AG10803 (cell line): ENCODE measurements at regions not wholly inside any gene's neighbourhood (a gene's known extent, or its start where the extent isn't known, plus 50 kb on each side); places are given as distances from the start of the nearest gene placed in this dataset.
"Not testable (repeated sequence)": the region's sequence is repeated elsewhere in the genome, so short reads cannot be mapped to it uniquely, and the experiment has no call there.

ENCODE experiments used
- DNase-seq: peaks from one replicate; pipeline ENCODE4 v3.0.0; 2010; ENCODE audit warnings: low read depth
- H3K4me3 ChIP-seq: 2 replicates; pipeline ENCODE4 v1.5.1; 2011; ENCODE audit warnings: mild to moderate bottlenecking, low read length, control low read depth
- TF ChIP-seq, protein P1 (sequence below): conservative IDR thresholded peaks from 2 replicates; pipeline ENCODE4 v1.5.1; 2011; ENCODE audit warnings: mild to moderate bottlenecking, low read length, control low read depth, inconsistent platforms

DNA sequence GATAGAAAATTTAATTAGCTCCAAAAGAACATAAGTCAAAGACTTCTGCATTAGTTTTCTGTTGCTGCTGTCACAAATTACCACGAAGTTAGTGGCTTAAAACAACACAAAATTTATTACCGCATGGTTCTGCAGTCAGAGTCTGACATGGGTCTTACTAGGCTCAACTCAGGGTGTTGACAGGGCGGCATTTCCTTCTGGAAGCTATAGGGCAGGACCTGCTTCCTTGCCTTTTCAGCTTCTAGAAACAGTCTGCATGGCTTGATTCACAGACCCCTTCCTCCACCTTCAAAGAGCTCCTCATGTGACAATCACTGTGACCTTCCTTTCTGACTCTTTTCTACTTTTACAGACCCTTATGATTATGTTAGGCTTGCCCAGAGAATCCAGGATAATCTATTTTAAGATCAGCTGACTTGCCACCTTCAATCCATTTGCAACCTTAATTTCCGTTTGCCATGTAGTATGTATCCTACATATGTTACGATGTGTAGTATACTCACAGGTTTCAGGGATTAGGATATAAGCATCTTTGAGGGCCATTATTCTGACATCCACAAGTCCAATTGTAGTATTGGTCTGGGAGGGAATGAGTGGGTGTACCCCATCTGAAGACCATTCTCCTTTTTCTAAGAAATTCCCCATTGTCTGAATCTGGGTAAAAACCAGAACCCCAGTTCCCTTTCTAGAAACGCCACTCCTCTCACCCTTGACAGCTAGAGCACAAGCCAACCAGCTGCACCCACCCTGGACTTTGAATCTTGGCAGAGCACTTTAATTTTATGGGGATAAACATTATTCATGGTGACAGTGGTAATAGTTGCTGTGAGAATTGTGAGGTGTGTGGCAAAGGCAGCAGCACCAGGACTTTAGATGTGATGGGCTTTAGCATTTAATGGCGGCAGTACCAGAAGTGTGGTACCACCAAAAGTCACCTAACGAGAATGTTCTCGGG, 265.5 kb downstream of the KCNJ2 start:
- no peak overlapping the region for H3K4me3 ChIP-seq
- TF ChIP-seq, protein P1, sequence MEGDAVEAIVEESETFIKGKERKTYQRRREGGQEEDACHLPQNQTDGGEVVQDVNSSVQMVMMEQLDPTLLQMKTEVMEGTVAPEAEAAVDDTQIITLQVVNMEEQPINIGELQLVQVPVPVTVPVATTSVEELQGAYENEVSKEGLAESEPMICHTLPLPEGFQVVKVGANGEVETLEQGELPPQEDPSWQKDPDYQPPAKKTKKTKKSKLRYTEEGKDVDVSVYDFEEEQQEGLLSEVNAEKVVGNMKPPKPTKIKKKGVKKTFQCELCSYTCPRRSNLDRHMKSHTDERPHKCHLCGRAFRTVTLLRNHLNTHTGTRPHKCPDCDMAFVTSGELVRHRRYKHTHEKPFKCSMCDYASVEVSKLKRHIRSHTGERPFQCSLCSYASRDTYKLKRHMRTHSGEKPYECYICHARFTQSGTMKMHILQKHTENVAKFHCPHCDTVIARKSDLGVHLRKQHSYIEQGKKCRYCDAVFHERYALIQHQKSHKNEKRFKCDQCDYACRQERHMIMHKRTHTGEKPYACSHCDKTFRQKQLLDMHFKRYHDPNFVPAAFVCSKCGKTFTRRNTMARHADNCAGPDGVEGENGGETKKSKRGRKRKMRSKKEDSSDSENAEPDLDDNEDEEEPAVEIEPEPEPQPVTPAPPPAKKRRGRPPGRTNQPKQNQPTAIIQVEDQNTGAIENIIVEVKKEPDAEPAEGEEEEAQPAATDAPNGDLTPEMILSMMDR: no peak
- DNase-seq: no peak

DNA sequence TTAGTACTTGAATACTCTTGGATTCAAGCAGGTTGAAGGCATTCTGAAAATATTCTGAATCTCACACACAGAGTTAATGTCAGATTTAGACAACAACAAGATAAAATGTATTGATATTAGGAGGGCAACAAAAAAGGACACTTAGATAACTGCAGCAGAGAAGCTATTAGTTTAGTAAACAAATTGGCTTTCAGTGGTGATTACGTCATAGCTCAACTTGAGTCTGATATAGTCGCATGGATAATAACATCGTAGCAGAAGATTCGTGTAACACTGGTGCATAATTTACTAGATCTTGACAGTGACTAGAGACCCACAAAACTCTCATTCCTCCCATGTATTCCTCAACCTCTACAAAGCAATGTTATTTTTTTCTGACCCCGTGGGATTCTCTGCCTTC, 268.3 kb downstream of the KCNJ2 start:
- no peak overlapping the region for H3K4me3 ChIP-seq
- TF ChIP-seq, protein P1: no peak
- DNase-seq: no peak

DNA sequence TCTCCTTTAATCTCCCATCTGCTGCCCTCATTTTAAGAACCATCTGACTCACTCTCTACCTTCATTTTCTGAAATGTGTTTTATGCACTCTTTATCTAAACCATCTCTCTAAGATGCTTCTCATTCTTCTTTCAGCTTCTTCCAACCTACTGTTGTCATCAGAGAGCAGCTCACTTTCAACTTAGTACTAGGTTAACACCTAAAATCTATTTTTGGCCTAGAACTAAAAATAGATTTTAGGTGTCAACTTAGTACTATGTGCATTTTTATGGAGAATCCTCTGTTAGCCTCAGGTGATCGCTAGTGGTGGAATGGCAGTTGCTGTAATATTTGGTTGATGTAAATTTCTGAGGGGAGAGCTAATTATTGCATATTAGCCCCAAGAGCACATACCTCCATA, 277.1 kb downstream of the KCNJ2 start:
- TF ChIP-seq, protein P1: no peak
- H3K4me3 ChIP-seq: no peak overlapping the region
- DNase-seq: no peak

DNA sequence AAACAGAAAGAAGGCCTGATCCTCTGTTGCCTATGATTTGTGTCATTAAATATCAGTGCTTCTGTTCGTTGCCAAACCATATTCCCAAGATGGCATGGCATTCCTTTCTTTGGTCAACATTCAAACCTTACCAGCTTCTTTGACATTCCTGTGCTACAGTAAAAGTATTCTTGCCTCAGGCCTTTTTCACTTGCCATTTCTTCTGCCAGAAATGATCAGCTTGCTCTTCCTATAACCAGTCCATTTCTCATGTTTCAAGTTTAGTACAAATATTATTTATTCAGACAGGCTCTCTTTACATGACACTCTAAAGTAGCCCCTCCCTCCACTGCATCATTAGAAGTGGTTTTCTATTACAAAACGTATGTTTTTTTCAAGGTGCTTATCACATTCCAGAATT, 278.3 kb downstream of the KCNJ2 start:
- TF ChIP-seq, protein P1: no peak
- no peak overlapping the region for H3K4me3 ChIP-seq
- DNase-seq: no peak

DNA sequence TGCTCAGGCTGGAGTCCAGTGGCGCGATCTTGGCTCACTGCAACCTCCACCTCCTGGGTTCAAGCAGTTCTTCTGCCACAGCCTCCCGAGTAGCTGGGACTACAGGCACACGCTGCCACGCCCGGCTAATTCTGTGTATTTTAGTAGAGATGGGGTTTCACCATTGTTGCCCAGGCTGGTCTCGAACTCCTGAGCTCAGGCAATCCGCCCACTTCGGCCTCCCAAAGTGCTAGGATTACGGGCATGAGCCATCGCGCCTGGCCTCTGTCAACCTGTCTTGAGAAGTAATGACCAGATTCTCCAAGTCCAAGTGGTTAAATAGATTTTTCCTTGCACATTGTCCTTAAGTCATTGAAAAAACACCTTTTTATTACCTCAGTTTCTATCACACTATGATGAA, 283.7 kb downstream of the KCNJ2 start:
- not testable (repeated sequence) for DNase-seq, H3K4me3 ChIP-seq

DNA sequence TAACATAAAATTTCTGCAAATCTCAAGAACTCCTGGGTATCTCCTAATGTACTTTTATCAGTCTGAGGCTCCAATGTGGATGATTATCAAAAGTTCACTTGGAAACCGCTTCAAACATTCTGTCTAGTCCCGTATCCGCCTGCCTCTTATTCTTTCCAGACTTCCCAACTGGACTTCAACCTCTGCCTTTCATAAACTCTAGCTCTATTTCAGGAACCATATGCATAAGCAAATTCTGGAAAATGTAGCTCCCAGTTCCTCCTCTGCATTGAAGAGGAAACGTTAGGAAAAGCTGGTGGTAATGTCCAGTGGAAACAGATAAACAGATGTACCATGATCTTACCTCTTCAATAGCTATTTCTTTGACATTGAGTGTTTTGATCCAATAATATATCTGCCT, 285.0 kb downstream of the KCNJ2 start:
- TF ChIP-seq, protein P1: no peak
- no peak for DNase-seq
- no peak overlapping the region for H3K4me3 ChIP-seq

DNA sequence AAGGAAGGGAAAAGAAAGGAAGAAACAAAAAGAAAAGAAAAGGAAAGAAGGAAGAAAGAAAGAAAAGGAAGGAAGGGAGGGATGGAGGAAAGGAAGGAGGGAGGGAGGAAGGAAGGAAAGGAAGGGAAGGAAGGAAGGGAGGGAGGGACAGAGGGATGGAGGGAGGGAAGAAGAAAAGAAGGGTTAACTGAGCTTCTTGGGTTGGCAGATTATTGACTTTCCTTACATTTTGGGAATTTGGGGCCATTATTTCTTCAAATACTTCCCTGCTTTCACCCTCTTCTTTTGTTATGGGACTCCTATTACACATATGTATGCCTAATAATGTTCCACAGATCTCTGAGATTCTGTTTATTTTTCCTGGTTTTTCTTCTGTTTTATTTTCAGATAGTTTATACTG, 285.6 kb downstream of the KCNJ2 start:
- DNase-seq: no peak
- no peak overlapping the region for H3K4me3 ChIP-seq
- TF ChIP-seq, protein P1: no peak
